ENCODE measurements at regions not wholly inside any gene's neighbourhood (a gene's known extent, or its start where the extent isn't known, plus 50 kb on each side); places are given as distances from the start of the nearest gene placed in this dataset.

DNA sequence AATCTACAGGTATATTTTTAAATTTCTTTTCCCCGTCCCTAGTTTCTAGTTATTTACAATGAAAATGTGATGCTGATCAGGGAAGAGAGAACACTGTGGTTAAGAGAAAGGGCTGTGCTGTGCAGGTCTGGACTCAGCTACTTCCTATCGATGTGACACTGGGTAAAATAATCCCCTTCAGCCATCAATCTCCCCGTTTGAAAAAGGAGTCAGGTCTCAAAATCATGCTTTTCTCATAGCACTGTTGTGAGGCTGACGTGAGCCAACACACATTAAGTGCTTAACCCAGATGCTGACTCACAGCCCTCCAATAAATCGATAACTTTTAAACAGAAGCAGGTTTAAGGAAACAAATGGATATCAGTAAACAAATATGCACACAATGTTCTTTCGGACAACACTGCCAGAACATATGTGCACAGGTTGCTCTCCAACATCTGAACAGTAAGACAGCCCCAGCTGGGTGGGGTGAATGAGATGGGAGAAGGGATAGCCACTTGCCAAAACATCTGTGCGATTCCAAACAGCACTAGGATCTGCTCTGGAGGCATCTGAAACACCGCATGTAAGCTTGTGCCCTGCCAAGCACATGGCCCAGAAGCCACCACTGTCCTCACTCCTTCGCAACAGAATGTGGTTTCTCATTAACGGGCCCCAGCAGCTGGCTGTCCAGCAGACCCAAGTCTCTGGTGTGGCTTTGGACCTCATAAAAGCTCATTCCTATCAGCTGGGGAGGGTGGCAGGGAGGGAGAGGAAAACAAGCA is 143.2 kb upstream of the PRICKLE2 start:
- TF ChIP-seq, protein P1, sequence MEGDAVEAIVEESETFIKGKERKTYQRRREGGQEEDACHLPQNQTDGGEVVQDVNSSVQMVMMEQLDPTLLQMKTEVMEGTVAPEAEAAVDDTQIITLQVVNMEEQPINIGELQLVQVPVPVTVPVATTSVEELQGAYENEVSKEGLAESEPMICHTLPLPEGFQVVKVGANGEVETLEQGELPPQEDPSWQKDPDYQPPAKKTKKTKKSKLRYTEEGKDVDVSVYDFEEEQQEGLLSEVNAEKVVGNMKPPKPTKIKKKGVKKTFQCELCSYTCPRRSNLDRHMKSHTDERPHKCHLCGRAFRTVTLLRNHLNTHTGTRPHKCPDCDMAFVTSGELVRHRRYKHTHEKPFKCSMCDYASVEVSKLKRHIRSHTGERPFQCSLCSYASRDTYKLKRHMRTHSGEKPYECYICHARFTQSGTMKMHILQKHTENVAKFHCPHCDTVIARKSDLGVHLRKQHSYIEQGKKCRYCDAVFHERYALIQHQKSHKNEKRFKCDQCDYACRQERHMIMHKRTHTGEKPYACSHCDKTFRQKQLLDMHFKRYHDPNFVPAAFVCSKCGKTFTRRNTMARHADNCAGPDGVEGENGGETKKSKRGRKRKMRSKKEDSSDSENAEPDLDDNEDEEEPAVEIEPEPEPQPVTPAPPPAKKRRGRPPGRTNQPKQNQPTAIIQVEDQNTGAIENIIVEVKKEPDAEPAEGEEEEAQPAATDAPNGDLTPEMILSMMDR (IDR thresholded peaks at IDR 0.05) = no peak
- TF ChIP-seq POLR2A (IDR thresholded peaks at IDR 0.05) = no peak
